ENCODE measurements at regions not wholly inside any gene's neighbourhood (a gene's known extent, or its start where the extent isn't known, plus 50 kb on each side); places are given as distances from the start of the nearest gene placed in this dataset.

DNA sequence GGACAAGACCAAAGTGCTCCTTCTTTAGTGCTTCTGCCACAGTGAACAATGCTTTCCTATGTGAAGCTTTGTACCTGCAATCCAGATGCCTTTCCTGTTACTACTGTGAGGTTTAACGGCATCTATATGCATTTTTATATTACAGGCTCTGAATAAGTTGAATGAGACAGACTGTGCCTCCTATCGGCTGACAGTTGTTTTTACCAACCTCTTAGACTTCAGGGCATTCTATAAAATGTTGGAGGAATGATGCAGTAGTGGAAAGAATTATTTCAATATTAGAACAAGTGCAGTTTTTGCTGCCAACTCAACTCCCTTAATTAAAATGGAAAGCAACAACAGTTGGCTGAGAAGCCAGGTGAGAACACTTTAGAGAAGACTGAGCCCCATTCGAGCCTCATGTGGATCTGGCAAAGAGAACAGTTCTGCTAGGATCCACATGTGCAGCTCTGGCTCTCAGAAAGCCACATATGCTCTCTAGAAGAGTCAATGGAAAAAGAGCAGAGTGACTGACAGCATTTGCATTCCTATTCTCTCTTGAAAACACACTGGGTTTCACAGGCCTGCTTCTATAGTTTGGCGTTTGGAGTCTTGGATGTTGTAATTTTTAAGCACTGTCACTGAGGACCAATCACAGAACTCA is 147.5 kb downstream of the LURAP1L start:
- no peaks in the 10 kb centered on the region for H3K36me3 Mint-ChIP-seq (ENCODE audit: low read depth)
- CTCF ChIA-PET = no interaction called here
- intact Hi-C loops (cut with DNase I, micrococcal nuclease) = no loop called here

DNA sequence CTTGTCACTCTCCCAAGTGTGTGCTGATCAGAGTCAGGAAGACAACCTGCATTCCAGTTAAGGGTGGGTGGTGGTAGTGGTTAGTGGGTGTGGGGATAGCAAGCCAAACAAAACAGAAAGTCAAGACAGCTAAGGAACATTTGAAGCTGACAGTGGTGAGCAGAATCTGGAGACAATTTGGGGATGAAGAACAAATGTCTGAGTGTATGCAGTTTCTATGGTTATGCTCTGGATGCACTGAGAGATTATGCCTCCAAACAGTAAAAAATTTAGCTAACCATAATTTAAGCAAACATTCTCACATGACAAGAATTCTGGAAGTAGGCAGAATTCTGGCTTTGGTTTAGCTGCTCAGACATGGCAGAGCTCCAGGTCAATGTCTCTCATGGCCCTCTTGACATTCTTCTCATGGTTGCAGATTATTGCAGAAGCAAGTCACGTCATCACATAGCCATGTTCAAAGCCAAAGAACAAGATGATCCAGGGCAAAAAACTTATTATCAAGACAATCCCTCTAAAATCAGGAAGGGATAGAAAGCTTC is 148.7 kb downstream of the LURAP1L start:
- Mint-ChIP-seq H3K27ac (no peak overlapping the region), H3K36me3 (ENCODE audit: low read depth) (no peaks in the 10 kb centered on the region), H3K4me1 (ENCODE audit: low read depth) (no peaks in the 10 kb centered on the region), H3K27me3 (no peaks in the 10 kb centered on the region), H3K9me3 (peaks cover 6% of the 10 kb centered on the region), H3K4me3 (no peak overlapping the region)
- POLR2A ChIA-PET = interaction anchor here (0.7 kb wide), 1 partner anchor 10 kb away, joined by 3 read pairs; no protein-coding TSS in a partner anchor
- Histone ChIP-seq H3K27ac (ENCODE audit: low read depth in 1 of 2, low read length in 2 of 2) (no peak overlapping the region), H3K36me3 (ENCODE audit: insufficient read depth, low read length) (no peaks in the 10 kb centered on the region), H3K27me3 (ENCODE audit: control insufficient read depth in 1 of 2, insufficient read depth in 2 of 2, low read length in 2 of 2) (no peaks in the 10 kb centered on the region), H3K4me3 (ENCODE audit: low read length) (no peak overlapping the region), H3K4me1 (ENCODE audit: insufficient read depth, low read length) (no peaks in the 10 kb centered on the region), H3K9me3 (ENCODE audit: control insufficient read depth in 1 of 2, insufficient read depth in 1 of 2, low read length in 2 of 2) (peaks cover 0 to 5% of the 10 kb centered on the region in 2 experiments)
- no peak for ATAC-seq (ENCODE audit: poor library complexity)
- TF ChIP-seq, protein P1, sequence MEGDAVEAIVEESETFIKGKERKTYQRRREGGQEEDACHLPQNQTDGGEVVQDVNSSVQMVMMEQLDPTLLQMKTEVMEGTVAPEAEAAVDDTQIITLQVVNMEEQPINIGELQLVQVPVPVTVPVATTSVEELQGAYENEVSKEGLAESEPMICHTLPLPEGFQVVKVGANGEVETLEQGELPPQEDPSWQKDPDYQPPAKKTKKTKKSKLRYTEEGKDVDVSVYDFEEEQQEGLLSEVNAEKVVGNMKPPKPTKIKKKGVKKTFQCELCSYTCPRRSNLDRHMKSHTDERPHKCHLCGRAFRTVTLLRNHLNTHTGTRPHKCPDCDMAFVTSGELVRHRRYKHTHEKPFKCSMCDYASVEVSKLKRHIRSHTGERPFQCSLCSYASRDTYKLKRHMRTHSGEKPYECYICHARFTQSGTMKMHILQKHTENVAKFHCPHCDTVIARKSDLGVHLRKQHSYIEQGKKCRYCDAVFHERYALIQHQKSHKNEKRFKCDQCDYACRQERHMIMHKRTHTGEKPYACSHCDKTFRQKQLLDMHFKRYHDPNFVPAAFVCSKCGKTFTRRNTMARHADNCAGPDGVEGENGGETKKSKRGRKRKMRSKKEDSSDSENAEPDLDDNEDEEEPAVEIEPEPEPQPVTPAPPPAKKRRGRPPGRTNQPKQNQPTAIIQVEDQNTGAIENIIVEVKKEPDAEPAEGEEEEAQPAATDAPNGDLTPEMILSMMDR (IDR thresholded peaks at IDR 0.05) = no peak
- no peak for DNase-seq
- intact Hi-C loops (cut with DNase I, micrococcal nuclease) = no loop called here
- CTCF ChIA-PET = no interaction called here

More for the DNA sequence above, 147.5 kb downstream of the LURAP1L start:
- H3K4me3 ChIP-seq (ENCODE audit: low read length) = no peak overlapping the region
- no peaks in the 10 kb centered on the region for H3K36me3 ChIP-seq (ENCODE audit: insufficient read depth, low read length)
- no peak overlapping the region for H3K27ac ChIP-seq (ENCODE audit: low read depth in 1 of 2, low read length in 2 of 2)
- DNase-seq (no peak), ATAC-seq (ENCODE audit: poor library complexity) (no peak)
- Mint-ChIP-seq H3K4me1 (ENCODE audit: low read depth) (no peaks in the 10 kb centered on the region), H3K27me3 (no peaks in the 10 kb centered on the region), H3K27ac (no peak overlapping the region), H3K4me3 (no peak overlapping the region), H3K9me3 (peaks cover 8% of the 10 kb centered on the region)
- H3K4me1 ChIP-seq (ENCODE audit: insufficient read depth, low read length) = no peaks in the 10 kb centered on the region
- peaks cover 0 to 5% of the 10 kb centered on the region in 2 experiments for H3K9me3 ChIP-seq (ENCODE audit: control insufficient read depth in 1 of 2, insufficient read depth in 1 of 2, low read length in 2 of 2)
- no peaks in the 10 kb centered on the region for H3K27me3 ChIP-seq (ENCODE audit: control insufficient read depth in 1 of 2, insufficient read depth in 2 of 2, low read length in 2 of 2)
- TF ChIP-seq, protein P1 (IDR thresholded peaks at IDR 0.05) = no peak
- POLR2A ChIA-PET = no interaction called here

DNA sequence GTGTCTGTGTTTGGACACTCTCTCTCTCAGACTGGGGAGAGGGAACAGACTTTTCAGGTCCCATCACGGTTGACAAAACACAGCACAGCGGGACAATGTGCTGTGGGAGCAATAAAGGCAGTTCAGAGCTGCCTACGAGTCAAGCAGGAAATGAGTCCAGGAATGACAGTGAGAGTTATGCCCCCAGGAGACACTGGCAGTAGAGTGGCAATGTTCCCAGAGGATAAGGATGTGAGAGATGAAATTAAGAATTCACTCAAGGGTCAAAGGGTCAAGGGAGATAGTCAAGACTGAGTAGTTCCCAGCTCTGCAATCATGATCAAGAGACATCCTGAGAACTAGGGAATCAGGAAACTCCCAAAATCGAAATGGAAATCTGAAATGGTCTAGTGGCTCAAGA is 156.1 kb downstream of the LURAP1L start:
- no peak for ATAC-seq (ENCODE audit: poor library complexity)
- peaks cover 0 to 6% of the 10 kb centered on the region in 2 experiments for H3K9me3 ChIP-seq (ENCODE audit: control insufficient read depth in 1 of 2, insufficient read depth in 1 of 2, low read length in 2 of 2)
- no peak overlapping the region for H3K4me3 ChIP-seq (ENCODE audit: low read length)
- Mint-ChIP-seq H3K9me3 (no peaks in the 10 kb centered on the region), H3K27ac (no peak overlapping the region), H3K4me3 (no peak overlapping the region), H3K4me1 (ENCODE audit: low read depth) (no peaks in the 10 kb centered on the region), H3K36me3 (ENCODE audit: low read depth) (no peaks in the 10 kb centered on the region), H3K27me3 (no peaks in the 10 kb centered on the region)
- TF ChIP-seq, protein P1 (IDR thresholded peaks at IDR 0.05) = no peak
- no peaks in the 10 kb centered on the region for H3K27me3 ChIP-seq (ENCODE audit: control insufficient read depth in 1 of 2, insufficient read depth in 2 of 2, low read length in 2 of 2)
- no peak for DNase-seq
- no peaks in the 10 kb centered on the region for H3K4me1 ChIP-seq (ENCODE audit: insufficient read depth, low read length)
- no peaks in the 10 kb centered on the region for H3K36me3 ChIP-seq (ENCODE audit: insufficient read depth, low read length)
- intact Hi-C loops (cut with DNase I, micrococcal nuclease) = no loop called here
- CTCF ChIA-PET = no interaction called here
- POLR2A ChIA-PET = no interaction called here
- no peak overlapping the region for H3K27ac ChIP-seq (ENCODE audit: low read depth in 1 of 2, low read length in 2 of 2)
